ENCODE measurements at regions not wholly inside any gene's neighbourhood (a gene's known extent, or its start where the extent isn't known, plus 50 kb on each side); places are given as distances from the start of the nearest gene placed in this dataset.

DNA sequence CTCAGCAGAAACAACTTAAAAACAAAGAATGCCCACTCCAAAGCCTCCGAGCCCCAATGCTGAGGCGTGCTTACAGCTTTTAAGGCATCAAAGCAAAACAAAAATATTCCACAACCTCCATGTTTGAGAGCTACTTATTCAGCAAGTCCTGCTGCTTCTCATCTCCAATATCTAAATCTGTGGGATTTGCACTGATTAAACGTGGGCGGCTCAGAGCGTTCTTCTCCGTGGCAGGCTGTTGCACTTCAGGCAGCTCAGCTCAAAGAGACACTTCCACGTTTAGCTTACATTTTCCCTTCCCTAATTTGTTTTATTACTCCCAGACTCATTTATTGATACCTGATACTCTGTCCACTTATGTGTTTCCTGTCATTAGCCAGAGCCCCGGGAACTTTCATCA, 282.6 kb upstream of the MCTP2 start:
- Histone ChIP-seq H3K36me3 (no peaks in the 10 kb centered on the region), H3K4me1 (no peaks in the 10 kb centered on the region), H3K4me3 (no peak overlapping the region), H3K9me3 (no peaks in the 10 kb centered on the region), H3K27me3 (no peaks in the 10 kb centered on the region), H3K27ac (no peak overlapping the region)
- DNase-seq (ENCODE audit: low spot score in 2 of 2) = no peak
- intact Hi-C loops (cut with DNase I) = no loop called here
- TF ChIP-seq, protein P1, sequence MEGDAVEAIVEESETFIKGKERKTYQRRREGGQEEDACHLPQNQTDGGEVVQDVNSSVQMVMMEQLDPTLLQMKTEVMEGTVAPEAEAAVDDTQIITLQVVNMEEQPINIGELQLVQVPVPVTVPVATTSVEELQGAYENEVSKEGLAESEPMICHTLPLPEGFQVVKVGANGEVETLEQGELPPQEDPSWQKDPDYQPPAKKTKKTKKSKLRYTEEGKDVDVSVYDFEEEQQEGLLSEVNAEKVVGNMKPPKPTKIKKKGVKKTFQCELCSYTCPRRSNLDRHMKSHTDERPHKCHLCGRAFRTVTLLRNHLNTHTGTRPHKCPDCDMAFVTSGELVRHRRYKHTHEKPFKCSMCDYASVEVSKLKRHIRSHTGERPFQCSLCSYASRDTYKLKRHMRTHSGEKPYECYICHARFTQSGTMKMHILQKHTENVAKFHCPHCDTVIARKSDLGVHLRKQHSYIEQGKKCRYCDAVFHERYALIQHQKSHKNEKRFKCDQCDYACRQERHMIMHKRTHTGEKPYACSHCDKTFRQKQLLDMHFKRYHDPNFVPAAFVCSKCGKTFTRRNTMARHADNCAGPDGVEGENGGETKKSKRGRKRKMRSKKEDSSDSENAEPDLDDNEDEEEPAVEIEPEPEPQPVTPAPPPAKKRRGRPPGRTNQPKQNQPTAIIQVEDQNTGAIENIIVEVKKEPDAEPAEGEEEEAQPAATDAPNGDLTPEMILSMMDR (IDR thresholded peaks at IDR 0.05) = no peak

DNA sequence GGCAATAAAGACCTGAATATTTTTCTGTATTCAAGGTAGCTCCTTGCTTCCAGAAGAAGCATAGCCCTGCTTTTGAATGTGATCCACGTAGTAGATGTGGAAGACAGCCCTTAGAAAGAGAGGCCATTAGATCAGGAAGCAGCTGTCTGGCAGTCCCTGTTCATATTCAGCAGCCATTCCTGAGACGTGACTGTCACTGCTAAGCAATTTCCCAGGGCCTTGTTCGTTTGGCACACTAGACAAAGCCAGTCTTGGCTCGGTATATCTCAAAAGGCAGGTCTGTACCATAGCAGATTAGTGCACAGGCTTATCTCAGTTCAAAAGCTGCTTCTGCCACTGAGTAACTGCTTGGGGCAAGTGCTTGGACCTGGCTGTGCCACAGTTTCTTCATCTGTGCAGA, 287.8 kb upstream of the MCTP2 start:
- Histone ChIP-seq H3K4me3 (no peak overlapping the region), H3K27me3 (no peaks in the 10 kb centered on the region), H3K9me3 (no peaks in the 10 kb centered on the region), H3K27ac (no peak overlapping the region), H3K4me1 (no peaks in the 10 kb centered on the region), H3K36me3 (no peaks in the 10 kb centered on the region)
- intact Hi-C loops (cut with DNase I) = no loop called here
- TF ChIP-seq, protein P1 (IDR thresholded peaks at IDR 0.05) = no peak
- no peak for DNase-seq (ENCODE audit: low spot score in 2 of 2)

- Histone ChIP-seq H3K27ac (no peak overlapping the region), H3K9me3 (no peaks in the 10 kb centered on the region)
- intact Hi-C loops (cut with DNase I) = no loop called here
Measured at GRCh38 chr15:93942269-93942694, 289.1 kb upstream of the MCTP2 start.

DNA sequence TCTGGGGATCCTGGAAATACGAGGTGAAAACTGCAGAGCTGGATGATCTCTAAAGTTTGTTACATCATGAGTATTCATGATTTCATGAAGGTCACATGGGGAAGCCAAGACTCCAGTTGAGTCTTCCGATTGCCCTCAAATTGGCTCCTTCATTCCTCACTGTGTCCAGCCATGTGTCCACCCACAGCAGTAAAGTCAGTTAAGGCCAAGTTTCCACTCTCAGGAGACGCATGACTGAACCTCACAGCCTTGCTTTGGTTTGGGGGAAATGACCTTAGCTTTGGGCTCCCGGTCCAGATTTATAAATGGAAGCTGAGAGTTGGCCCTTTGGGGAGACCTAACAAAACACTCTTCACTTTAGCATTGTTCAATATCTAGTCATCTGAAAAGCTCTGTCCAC, 289.7 kb upstream of the MCTP2 start:
- H3K27ac ChIP-seq = no peak overlapping the region
- intact Hi-C loops (cut with DNase I) = no loop called here
- DNase-seq (ENCODE audit: low spot score in 2 of 2) = no peak
- no peaks in the 10 kb centered on the region for H3K27me3 ChIP-seq
- no peak overlapping the region for H3K4me3 ChIP-seq
- TF ChIP-seq, protein P1 (IDR thresholded peaks at IDR 0.05) = no peak
- H3K4me1 ChIP-seq = no peaks in the 10 kb centered on the region
- no peaks in the 10 kb centered on the region for H3K36me3 ChIP-seq
- H3K9me3 ChIP-seq = no peaks in the 10 kb centered on the region

More at GRCh38 chr15:93942269-93942694, 289.1 kb upstream of the MCTP2 start:
- DNase-seq (ENCODE audit: low spot score in 2 of 2) = no peak
- Histone ChIP-seq H3K4me3 (no peak overlapping the region), H3K27me3 (no peaks in the 10 kb centered on the region), H3K36me3 (no peaks in the 10 kb centered on the region), H3K4me1 (no peaks in the 10 kb centered on the region)
- TF ChIP-seq, protein P1 (IDR thresholded peaks at IDR 0.05) = no peak

- Histone ChIP-seq H3K27me3 (no peaks in the 10 kb centered on the region), H3K4me1 (no peaks in the 10 kb centered on the region), H3K36me3 (no peaks in the 10 kb centered on the region), H3K4me3 (no peak overlapping the region), H3K27ac (no peak overlapping the region), H3K9me3 (no peaks in the 10 kb centered on the region)
- TF ChIP-seq, protein P1 (IDR thresholded peaks at IDR 0.05) = no peak
- intact Hi-C loops (cut with DNase I) = no loop called here
- no peak for DNase-seq (ENCODE audit: low spot score in 2 of 2)
Measured at GRCh38 chr15:93940226-93940625, 291.1 kb upstream of the MCTP2 start.

DNA sequence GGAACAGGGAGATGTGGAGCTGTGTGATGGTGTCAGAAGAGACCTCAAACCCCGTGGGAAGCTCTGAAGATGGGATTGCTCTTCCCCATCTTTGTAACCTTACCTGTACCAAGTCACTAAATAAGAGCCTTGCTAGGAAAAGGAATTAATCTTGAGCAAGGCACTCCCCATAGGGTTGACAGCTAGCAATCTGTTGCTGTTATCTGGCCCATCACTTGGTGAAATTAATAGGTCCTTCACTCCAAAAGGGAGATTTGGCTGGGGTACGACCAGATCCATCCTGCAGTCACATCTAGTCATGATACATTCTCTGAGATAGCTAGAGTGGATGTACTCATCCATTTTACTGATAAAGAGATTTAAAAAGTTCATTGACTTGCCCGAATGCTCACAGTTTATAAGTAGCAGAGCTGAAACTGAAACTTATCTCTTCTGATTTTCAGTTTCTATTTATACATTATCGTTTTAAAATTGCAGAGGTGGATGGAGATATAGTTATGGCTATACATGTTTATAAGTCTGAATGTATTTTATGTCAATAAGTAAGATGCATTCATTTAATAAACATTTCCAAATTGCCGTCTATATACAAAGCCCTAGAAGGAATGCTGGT, 299.1 kb upstream of the MCTP2 start:
- intact Hi-C loops (cut with DNase I) = no loop called here
- TF ChIP-seq, protein P1 (IDR thresholded peaks at IDR 0.05) = no peak

More for the DNA sequence above, 299.1 kb upstream of the MCTP2 start:
- no peak overlapping the region for H3K4me3 ChIP-seq
- H3K36me3 ChIP-seq = no peaks in the 10 kb centered on the region
- no peaks in the 10 kb centered on the region for H3K27me3 ChIP-seq
- DNase-seq (ENCODE audit: low spot score in 2 of 2) = no peak
- H3K4me1 ChIP-seq = no peaks in the 10 kb centered on the region
- H3K27ac ChIP-seq = no peak overlapping the region
- H3K9me3 ChIP-seq = no peaks in the 10 kb centered on the region

Data from ascending aorta (tissue), 2 donors.